ENCODE measurements at regions not wholly inside any gene's neighbourhood (a gene's known extent, or its start where the extent isn't known, plus 50 kb on each side); places are given as distances from the start of the nearest gene placed in this dataset.

DNA sequence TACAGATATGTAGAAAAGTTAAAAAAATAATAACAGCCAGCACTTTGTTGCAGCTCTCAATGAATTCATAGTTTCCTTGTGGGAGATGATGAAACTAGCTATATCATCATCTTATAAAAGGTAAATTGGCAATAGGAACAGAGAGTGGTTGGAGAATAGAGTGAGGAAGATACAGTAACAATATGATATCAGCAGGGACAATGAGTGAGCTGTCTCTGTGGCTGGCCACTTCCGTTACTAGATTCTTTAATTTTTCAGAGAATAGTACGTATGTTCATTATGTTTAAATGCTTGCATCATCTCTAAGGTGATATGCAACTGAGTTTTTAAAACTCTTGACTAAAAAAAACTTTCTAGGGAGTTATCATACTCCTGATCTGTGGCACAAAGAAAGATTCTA, 1006.2 kb upstream of the FLRT2 start:
- TF ChIP-seq, protein P1, sequence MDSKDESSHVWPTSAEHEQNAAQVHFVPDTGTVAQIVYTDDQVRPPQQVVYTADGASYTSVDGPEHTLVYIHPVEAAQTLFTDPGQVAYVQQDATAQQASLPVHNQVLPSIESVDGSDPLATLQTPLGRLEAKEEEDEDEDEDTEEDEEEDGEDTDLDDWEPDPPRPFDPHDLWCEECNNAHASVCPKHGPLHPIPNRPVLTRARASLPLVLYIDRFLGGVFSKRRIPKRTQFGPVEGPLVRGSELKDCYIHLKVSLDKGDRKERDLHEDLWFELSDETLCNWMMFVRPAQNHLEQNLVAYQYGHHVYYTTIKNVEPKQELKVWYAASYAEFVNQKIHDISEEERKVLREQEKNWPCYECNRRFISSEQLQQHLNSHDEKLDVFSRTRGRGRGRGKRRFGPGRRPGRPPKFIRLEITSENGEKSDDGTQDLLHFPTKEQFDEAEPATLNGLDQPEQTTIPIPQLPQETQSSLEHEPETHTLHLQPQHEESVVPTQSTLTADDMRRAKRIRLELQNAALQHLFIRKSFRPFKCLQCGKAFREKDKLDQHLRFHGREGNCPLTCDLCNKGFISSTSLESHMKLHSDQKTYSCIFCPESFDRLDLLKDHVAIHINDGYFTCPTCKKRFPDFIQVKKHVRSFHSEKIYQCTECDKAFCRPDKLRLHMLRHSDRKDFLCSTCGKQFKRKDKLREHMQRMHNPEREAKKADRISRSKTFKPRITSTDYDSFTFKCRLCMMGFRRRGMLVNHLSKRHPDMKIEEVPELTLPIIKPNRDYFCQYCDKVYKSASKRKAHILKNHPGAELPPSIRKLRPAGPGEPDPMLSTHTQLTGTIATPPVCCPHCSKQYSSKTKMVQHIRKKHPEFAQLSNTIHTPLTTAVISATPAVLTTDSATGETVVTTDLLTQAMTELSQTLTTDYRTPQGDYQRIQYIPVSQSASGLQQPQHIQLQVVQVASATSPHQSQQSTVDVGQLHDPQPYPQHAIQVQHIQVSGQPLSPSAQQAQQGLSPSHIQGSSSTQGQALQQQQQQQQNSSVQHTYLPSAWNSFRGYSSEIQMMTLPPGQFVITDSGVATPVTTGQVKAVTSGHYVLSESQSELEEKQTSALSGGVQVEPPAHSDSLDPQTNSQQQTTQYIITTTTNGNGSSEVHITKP (tag by site-specific recombination; IDR thresholded peaks at IDR 0.05), result no peak
- no peak for TF ChIP-seq SP2 (tag by site-specific recombination; IDR thresholded peaks at IDR 0.05)
